AG04449 (cell line): ENCODE measurements at regions not wholly inside any gene's neighbourhood (a gene's known extent, or its start where the extent isn't known, plus 50 kb on each side); places are given as distances from the start of the nearest gene placed in this dataset.
"Not testable (repeated sequence)": the region's sequence is repeated elsewhere in the genome, so short reads cannot be mapped to it uniquely, and the experiment has no call there.

ENCODE experiments used
- CTCF ChIA-PET: fragments of 350-600 bp; formaldehyde crosslinking; extraction: SDS; loops from one replicate; lab custom pipeline; 2021; ENCODE audit warnings: antibody characterized with exemption; lab: Yijun Ruan, JAX
- POLR2A ChIA-PET: fragments of 400-600, 350-600 bp; formaldehyde crosslinking; extraction: SDS; loops from one replicate; lab custom pipeline; 2020; ENCODE audit warnings: antibody characterized with exemption, inconsistent platforms; lab: Yijun Ruan, JAX
- DNase-seq: peaks from one replicate; pipeline ENCODE4 v3.0.0-alpha.2; 2010; ENCODE audit warnings: low read depth, low spot score
- H3K4me3 ChIP-seq: 2 replicates; pipeline ENCODE4 v1.5.1; 2011; ENCODE audit warnings: low read depth, mild to moderate bottlenecking, control low read depth, low read length
- CTCF ChIP-seq: IDR thresholded peaks from one replicate; pipeline ENCODE4 v1.5.1; 2011; ENCODE audit warnings: mild to moderate bottlenecking, moderate library complexity, low read length, control low read depth, inconsistent platforms; ENCODE audit not compliant: insufficient read depth; ENCODE audit errors: missing control alignments

DNA sequence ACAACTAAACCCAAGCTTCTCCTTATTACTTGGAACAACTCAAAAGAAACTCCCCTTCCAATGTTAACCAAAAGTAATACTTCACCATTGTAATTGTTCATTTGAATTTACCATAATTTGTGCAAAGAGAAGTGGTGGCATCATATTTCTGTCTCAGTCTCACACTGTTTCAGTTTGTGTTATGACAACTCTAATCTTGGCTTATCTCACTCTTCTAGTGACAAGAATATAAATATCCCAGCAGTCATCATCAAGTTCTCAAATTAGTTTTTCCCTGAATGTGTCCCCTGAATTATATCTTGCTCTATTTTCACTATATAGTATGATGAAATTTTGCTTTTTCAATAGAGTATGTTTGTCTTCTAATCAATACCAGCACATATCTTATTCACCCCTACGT, 681.4 kb upstream of the PRR20A start:
- no peak for TF ChIP-seq CTCF
- ChIA-PET POLR2A (no interaction called here), CTCF (no interaction called here)
- no peak for DNase-seq
- H3K4me3 ChIP-seq = no peak overlapping the region

DNA sequence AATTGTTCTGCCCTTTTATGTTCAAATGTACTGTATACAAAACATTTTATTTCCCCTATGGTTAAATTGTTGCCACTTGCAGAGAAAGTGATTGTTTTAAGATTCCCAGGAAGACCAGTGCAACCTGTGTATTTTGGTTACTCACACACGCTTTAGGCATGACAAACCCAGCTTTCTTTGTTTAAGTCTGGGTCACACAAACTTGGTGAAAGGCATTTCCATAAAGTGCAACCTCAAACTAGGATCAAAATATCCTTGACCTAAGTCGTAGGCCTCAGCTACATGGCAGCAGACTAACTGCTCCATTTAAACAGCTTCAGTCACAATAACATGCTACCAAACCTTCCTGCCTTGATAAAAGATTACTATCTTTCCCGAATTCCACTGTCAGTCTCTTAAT, 639.0 kb upstream of the PRR20A start:
- CTCF ChIA-PET = no interaction called here
- POLR2A ChIA-PET = no interaction called here
- TF ChIP-seq CTCF = no peak

GRCh38 chr13:56510836-56511235, 629.9 kb upstream of the PRR20A start:
- POLR2A ChIA-PET = no interaction called here
- TF ChIP-seq CTCF = no peak
- CTCF ChIA-PET = no interaction called here
- DNase-seq = no peak
- no peak overlapping the region for H3K4me3 ChIP-seq

More for the DNA sequence above, 639.0 kb upstream of the PRR20A start:
- DNase-seq = no peak
- no peak overlapping the region for H3K4me3 ChIP-seq

GRCh38 chr13:56512336-56512735, 628.4 kb upstream of the PRR20A start:
- CTCF ChIA-PET, H3K4me3 ChIP-seq, POLR2A ChIA-PET, DNase-seq: not testable (repeated sequence)

DNA sequence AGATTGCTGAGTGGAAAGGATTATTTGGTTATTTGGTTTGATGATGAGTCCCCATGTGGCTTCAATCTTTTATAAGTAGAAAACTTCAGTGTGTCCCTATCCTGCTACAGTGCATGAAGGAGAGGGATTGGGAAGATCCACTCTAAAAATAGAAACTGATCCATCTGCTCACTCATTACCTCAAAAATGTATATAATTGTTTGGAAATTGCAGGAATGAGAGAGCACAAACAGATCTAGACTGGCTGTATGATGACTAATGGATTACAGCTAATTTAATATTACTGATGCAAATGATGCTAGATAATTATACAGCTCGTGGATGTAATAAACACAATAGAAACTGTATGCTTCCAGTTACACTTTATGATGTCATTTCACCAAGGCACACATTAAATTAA, 625.3 kb upstream of the PRR20A start:
- no peak for DNase-seq
- CTCF ChIA-PET = no interaction called here
- POLR2A ChIA-PET = no interaction called here
- no peak overlapping the region for H3K4me3 ChIP-seq
- TF ChIP-seq CTCF = no peak

- ChIA-PET POLR2A (no interaction called here), CTCF (no interaction called here)
- H3K4me3 ChIP-seq = no peak overlapping the region
- TF ChIP-seq CTCF = no peak
- DNase-seq = no peak
Measured at GRCh38 chr13:56528040-56528790, 612.5 kb upstream of the PRR20A start.

GRCh38 chr13:56530096-56530495, 610.6 kb upstream of the PRR20A start:
- H3K4me3 ChIP-seq = no peak overlapping the region
- POLR2A ChIA-PET = no interaction called here
- no peak for DNase-seq
- no peak for TF ChIP-seq CTCF
- CTCF ChIA-PET = no interaction called here

GRCh38 chr13:56547921-56548320, 592.8 kb upstream of the PRR20A start:
- DNase-seq, CTCF ChIA-PET, POLR2A ChIA-PET, H3K4me3 ChIP-seq: not testable (repeated sequence)
